SJSA1 (cell line): ENCODE measurements at regions not wholly inside any gene's neighbourhood (a gene's known extent, or its start where the extent isn't known, plus 50 kb on each side); places are given as distances from the start of the nearest gene placed in this dataset.
A peak's percentile ranks its signal among the peaks of the same experiment; 100 is the strongest.
"Not testable (repeated sequence)": the region's sequence is repeated elsewhere in the genome, so short reads cannot be mapped to it uniquely, and the experiment has no call there.

Experiments used
- DNase-seq, 2 experiments: peaks; one replicate each; pipeline ENCODE4 v3.0.0-alpha.2; 2015 to 2020; ENCODE audit warnings: low spot score in 2 of 2, low read depth in 1 of 2
- H3K27ac ChIP-seq: fragments of 250-450 bp; sonication (Bioruptor Pico); 2 replicates; pipeline ENCODE4 v1.5.1; 2020; ENCODE audit warnings: mild to moderate bottlenecking, moderate library complexity
- H3K27me3 ChIP-seq: fragments of 250-450 bp; sonication (Bioruptor Pico); replicated peaks from 2 replicates; pipeline ENCODE4 v1.5.1; 2020; ENCODE audit warnings: mild to moderate bottlenecking, moderate library complexity
- H3K36me3 ChIP-seq: fragments of 250-450 bp; sonication (Bioruptor Pico); 2 replicates; pipeline ENCODE4 v1.5.1; 2020; ENCODE audit warnings: mild to moderate bottlenecking
- H3K4me1 ChIP-seq: fragments of 250-450 bp; sonication (Bioruptor Pico); replicated peaks from 2 replicates; pipeline ENCODE4 v1.6.1; 2021; ENCODE audit warnings: mild to moderate bottlenecking
- H3K4me3 ChIP-seq: fragments of 250-450 bp; sonication (Bioruptor Pico); 2 replicates; pipeline ENCODE4 v1.5.1; 2020; ENCODE audit warnings: mild to moderate bottlenecking
- H3K9me3 ChIP-seq: fragments of 250-450 bp; sonication (Bioruptor Pico); replicated peaks from 2 replicates; pipeline ENCODE4 v1.5.1; 2020; ENCODE audit warnings: mild to moderate bottlenecking

DNA sequence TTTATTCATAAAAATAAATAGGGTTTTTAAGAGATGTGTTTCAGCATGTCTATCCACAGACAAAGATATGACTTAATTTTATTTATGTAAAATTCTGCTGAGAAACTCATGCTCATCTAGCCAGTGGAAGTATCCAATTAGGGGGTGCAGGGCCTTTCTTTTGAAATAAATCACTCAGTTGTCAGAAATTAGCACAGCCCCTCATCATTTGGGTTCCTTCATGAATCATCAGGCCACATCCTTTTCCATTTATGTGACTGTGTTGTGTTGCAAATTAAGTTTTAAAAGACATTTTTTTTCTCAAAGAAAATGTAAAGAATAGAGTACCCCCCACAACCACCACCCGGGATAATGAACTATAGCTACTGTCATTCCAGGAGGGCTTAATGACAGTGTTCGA lies 185.8 kb downstream of the NRP2 start:
- Histone ChIP-seq H3K4me1 (peaks cover 7% of the 10 kb centered on the region), H3K4me3 (no peak overlapping the region), H3K27ac (no peak overlapping the region), H3K9me3 (0 out of 2 replicates have a peak, but pooled peaks cover 3% of the 10 kb centered on the region), H3K27me3 (no peaks in the 10 kb centered on the region), H3K36me3 (no peaks in the 10 kb centered on the region)
- no peak for DNase-seq

DNA sequence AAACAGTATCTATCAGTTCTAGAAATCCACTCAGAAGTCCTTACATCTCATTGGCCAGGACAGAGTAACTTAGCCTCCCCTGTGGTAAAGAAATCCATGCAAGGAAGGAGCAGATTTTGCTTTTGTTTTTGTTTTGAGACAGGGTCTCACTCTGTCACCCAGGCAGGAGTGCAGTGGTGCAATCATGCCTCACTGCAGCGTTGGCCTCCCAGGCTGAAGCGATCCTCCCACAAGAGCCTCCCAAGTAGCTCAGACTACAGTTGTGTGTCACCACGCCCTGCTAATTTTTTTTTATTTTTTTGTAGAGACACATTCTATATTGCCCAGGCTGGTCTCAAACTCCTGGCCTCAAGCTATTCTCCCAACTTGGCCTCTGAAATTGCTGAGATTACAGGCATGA lies 185.1 kb downstream of the NRP2 start:
- Histone ChIP-seq H3K4me1 (peaks cover 7% of the 10 kb centered on the region), H3K36me3 (no peaks in the 10 kb centered on the region), H3K9me3 (0 out of 2 replicates have a peak, but pooled peaks cover 3% of the 10 kb centered on the region), H3K27me3 (no peaks in the 10 kb centered on the region), H3K27ac (no peak overlapping the region), H3K4me3 (no peak overlapping the region)
- no peak for DNase-seq

DNA sequence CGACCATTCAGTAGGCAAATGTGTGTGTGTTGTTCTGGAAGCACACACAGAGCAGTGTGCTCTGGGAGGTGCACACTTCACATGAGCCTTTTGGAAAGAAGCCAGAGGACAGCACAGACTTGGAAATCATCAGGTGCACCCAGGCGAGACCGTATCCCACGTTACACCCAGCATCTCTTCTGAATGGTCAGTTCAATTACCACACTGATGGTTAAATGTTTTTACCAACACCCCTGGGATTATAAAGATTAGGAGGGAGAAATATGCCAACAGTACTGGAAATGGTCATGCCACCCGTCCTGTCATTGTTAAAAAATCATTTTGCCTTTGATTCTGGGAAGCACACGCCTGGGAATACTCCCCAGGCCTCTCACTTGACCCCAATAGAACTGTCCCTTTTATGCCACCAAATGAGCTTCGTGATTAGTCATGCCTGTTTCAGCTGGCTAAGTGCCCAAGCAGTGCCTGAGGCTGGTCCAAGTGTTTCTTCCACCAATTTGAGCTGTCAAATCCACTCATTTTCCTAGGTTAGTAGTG lies 183.7 kb downstream of the NRP2 start:
- H3K27ac ChIP-seq = no peak overlapping the region
- H3K4me1 ChIP-seq = peaks cover 7% of the 10 kb centered on the region
- no peaks in the 10 kb centered on the region for H3K36me3 ChIP-seq
- H3K4me3 ChIP-seq = no peak overlapping the region
- DNase-seq = peak in 1 of 2 experiments; percentile 14
- H3K27me3 ChIP-seq = no peaks in the 10 kb centered on the region
- 0 out of 2 replicates have a peak, but pooled peaks cover 3% of the 10 kb centered on the region for H3K9me3 ChIP-seq

DNA sequence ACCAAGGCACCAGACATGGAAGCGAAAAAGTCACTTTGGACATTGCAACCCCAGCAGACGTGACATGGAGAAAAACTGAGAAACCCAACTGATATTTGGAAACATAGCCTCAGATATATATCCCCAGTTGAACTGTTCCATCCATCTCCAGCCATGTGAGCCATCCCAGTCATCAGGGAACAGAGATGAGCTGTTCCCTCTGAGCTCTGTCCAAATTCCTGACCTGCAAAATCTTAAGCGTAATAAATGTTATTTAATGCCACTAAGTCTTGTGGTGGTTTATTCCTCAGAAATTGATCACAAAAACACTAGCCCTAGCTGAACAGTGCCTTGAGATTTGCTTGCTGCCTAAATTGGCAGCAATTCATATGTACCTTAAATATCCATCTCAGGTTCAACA lies 182.8 kb downstream of the NRP2 start:
- DNase-seq = no peak
- peaks cover 7% of the 10 kb centered on the region for H3K4me1 ChIP-seq
- H3K27ac ChIP-seq = no peak overlapping the region
- H3K36me3 ChIP-seq = no peaks in the 10 kb centered on the region
- H3K4me3 ChIP-seq = no peak overlapping the region
- H3K27me3 ChIP-seq = no peaks in the 10 kb centered on the region
- H3K9me3 ChIP-seq = no peaks in the 10 kb centered on the region

DNA sequence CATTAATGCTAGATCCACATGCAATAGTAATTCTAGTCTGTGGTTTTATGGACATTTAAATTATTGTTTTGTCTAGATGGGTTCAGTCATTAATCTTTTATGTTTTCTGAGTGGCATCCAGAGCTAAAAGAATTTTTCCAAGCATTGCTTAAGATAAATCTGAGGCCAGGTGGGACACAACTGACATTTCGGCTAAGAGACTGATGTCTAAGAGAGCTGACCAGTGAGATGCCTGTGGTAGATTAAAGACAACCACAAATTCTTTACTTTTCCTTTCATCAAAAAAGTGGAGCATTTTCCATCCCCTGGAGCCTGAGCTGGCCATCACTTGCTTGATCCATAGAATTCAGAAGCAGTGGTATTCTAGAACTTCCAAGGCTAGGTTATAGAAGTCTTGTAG lies 182.2 kb downstream of the NRP2 start:
- Histone ChIP-seq H3K27me3 (no peaks in the 10 kb centered on the region), H3K4me1 (peaks cover 7% of the 10 kb centered on the region), H3K9me3 (no peaks in the 10 kb centered on the region), H3K4me3 (no peak overlapping the region), H3K27ac (no peak overlapping the region), H3K36me3 (no peaks in the 10 kb centered on the region)
- DNase-seq = no peak

DNA sequence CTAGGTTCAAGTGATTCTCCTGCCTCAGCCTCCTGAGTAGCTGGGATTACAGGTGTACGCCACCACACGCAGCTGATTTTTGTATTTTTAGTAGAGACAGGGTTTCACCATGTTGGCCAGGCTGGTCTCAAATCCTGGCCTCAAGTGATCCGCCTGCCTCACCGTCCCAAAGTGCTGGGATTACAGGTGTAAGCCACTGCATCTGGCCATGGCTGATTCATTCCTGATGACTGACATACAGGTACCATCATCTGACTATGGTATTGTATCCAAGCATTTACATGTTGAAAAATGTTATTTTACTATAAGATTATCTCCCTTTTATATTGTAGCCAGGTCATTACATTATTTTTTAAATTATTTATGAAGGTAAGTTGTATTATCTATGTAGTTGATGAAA lies 180.5 kb downstream of the NRP2 start:
- H3K4me1 ChIP-seq, H3K27ac ChIP-seq, H3K36me3 ChIP-seq, H3K4me3 ChIP-seq, H3K27me3 ChIP-seq, DNase-seq, H3K9me3 ChIP-seq: not testable (repeated sequence)

DNA sequence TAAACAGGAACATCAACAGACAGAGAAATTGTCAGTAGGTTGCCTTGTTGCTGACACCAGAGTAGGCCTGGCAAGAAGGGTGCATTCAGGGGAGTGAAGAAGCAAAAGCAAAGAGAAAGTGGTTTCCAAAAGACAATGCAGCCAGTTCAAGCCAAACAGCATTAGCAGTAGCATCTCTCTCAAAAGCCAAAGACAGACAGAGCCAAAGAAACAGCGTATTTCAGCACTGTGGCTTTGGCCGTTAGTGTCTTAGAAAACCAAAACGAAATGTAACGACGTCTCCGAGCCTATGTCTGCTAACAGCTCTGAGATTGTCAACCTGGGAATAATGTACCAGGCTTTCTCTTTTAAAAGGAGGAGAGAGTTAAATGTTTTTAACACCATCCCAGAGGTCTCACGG lies 178.6 kb downstream of the NRP2 start:
- no peak for DNase-seq
- H3K27ac ChIP-seq = no peak overlapping the region
- H3K4me3 ChIP-seq = no peak overlapping the region
- no peaks in the 10 kb centered on the region for H3K4me1 ChIP-seq
- H3K9me3 ChIP-seq = no peaks in the 10 kb centered on the region
- no peaks in the 10 kb centered on the region for H3K27me3 ChIP-seq
- H3K36me3 ChIP-seq = no peaks in the 10 kb centered on the region

DNA sequence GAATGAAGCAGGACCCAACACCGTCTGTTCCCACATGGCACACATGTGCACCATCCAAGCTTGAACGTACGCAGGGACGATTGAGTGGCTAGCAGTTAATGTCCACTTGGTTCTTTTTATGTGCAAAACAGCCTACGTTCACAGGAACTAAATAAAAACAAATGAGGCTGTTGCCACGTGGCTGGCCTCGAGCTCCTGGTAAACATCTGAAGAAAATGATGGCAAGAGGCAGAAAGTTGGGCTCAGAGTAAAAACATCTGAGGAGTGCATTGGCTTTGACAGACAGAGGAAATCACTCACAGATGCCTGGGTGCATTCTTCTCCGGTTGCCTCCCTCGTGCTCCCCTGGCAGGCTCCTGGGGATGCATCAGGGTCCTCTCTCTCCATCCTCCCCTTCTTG lies 177.9 kb downstream of the NRP2 start:
- Histone ChIP-seq H3K27me3 (no peaks in the 10 kb centered on the region), H3K9me3 (no peaks in the 10 kb centered on the region), H3K36me3 (no peaks in the 10 kb centered on the region), H3K4me1 (no peaks in the 10 kb centered on the region), H3K27ac (no peak overlapping the region), H3K4me3 (no peak overlapping the region)
- no peak for DNase-seq

DNA sequence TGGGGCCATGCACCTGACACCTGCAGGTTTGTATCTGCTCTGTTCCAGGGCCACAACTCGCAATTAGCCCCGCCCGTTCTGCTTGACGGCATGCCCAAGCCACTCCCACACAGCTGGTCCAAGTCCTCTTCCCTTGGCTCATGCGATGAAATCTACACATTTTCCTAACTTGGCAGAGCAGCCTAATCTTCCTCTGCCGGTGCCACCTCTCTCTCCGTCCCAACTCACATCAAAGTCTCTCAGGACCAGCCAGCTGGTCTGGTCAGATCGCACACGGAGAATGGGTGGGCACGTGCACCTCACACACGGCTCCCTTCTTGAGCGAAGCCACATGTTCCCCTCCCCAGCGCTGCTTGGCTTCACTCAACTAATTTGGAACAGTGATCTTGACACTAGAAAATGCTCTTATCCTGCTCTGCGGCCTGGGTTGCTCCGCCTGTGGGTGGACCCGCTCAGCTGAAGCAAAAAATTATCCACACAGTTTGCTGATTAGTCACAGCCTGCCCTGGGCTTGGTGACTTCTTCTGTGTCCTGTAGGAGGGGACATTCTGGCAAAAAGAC lies 176.7 kb downstream of the NRP2 start:
- no peak overlapping the region for H3K4me3 ChIP-seq
- H3K4me1 ChIP-seq = no peaks in the 10 kb centered on the region
- H3K27me3 ChIP-seq = no peaks in the 10 kb centered on the region
- no peaks in the 10 kb centered on the region for H3K9me3 ChIP-seq
- H3K36me3 ChIP-seq = no peaks in the 10 kb centered on the region
- DNase-seq = no peak
- H3K27ac ChIP-seq = no peak overlapping the region

DNA sequence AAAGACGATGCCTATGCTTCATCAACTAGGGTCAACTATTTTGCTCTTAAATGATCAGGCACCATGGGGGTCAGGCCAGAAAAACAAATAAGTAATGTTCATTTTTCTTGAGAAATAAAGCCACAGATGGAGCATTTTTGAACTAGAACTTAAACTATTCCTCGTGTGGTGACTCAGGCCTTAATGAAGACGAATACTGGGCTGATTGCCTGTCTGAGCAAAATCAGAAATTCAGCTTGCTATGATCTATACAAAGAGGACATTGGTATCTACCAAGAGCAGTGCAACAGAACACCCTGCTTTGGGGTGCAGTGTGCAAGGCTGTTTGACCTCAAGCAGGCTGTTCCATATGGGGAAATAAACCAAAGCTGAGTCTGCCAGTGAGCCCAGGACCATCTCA lies 176.0 kb downstream of the NRP2 start:
- Histone ChIP-seq H3K4me3 (no peak overlapping the region), H3K4me1 (no peaks in the 10 kb centered on the region), H3K27ac (no peak overlapping the region), H3K9me3 (no peaks in the 10 kb centered on the region), H3K27me3 (no peaks in the 10 kb centered on the region), H3K36me3 (no peaks in the 10 kb centered on the region)
- DNase-seq = no peak

DNA sequence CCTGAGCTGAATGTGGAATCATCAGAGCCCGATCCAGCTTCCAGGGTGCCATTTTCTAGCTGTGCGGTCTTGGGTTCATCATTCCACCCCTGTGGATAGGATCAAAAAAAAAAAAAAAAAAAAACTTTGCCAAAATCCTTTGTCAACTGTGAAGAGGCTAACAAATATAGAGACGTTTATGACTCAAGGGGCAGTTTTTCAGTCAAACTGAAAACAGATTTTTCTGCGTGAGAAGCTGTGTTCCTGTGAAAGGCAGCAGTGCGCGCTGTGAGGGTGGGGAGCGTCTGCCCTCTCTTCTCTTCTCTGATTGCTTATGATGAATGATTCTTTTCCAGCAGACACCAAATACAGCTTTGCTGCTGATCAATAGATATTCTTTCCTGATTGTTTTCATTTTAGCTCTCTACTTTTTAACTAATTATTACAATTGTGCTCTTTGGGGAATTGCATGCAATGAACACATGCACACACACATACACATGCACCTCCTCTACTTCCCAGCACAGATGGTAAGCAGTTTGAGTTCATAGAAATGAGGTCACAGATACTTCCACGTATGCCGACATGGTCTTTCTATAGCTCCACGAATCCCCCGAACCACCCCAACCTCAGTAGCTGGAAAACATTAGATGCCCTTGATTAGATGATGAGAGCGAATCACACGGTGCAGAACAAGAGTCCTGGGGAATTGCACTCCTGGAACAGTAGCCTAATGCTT lies 175.4 kb downstream of the NRP2 start:
- H3K9me3 ChIP-seq = no peaks in the 10 kb centered on the region
- H3K27ac ChIP-seq = no peak overlapping the region
- no peak for DNase-seq
- H3K36me3 ChIP-seq = no peaks in the 10 kb centered on the region
- H3K4me1 ChIP-seq = no peaks in the 10 kb centered on the region
- H3K4me3 ChIP-seq = no peak overlapping the region
- no peaks in the 10 kb centered on the region for H3K27me3 ChIP-seq

DNA sequence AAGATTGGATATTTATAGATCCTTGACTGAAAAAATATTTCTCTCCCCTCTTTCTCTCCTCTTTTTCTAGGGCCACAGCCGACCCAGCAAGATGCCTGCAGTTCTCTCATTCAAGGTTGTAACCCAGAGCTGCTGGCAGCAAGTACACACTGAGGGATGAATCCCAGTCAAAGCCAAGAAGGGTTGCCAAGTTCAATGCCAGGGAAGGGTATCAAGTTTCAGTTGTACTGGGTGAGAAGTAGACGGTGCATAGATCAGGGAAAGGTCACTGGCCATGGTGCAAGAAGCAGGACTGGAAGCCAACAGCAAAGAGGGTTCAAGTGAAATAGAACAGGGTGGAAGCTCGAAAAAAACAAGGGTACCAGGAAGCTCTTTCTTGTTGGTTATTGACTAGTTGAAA lies 170.2 kb downstream of the NRP2 start:
- Histone ChIP-seq H3K4me1 (no peaks in the 10 kb centered on the region; the same call in 1 of the 2 replicates), H3K27ac (no peak overlapping the region), H3K4me3 (no peak overlapping the region), H3K36me3 (no peaks in the 10 kb centered on the region), H3K27me3 (no peaks in the 10 kb centered on the region), H3K9me3 (no peaks in the 10 kb centered on the region)
- no peak for DNase-seq

DNA sequence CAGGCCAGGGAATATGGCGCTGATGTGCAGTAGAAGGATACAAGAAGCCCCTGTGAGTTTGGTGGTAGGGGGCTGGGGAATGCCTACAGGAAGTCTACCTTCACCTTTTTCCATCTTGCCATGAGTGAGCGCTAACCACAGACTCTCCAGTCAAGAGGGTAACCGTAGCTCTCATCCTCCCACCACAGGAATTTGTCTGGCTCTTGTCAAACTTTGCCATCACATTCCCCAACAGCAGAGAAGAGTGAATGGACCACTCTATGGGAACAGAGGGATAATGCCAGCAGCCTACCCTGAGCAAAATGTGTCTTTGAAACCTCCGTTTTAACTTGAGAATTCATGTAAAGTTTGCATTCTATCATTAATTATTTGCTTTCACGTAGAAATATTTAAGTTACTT lies 168.3 kb downstream of the NRP2 start:
- Histone ChIP-seq H3K27me3 (no peaks in the 10 kb centered on the region), H3K9me3 (no peaks in the 10 kb centered on the region), H3K27ac (no peak overlapping the region), H3K4me1 (no peaks in the 10 kb centered on the region; the same call in 1 of the 2 replicates), H3K4me3 (no peak overlapping the region), H3K36me3 (no peaks in the 10 kb centered on the region)
- no peak for DNase-seq

DNA sequence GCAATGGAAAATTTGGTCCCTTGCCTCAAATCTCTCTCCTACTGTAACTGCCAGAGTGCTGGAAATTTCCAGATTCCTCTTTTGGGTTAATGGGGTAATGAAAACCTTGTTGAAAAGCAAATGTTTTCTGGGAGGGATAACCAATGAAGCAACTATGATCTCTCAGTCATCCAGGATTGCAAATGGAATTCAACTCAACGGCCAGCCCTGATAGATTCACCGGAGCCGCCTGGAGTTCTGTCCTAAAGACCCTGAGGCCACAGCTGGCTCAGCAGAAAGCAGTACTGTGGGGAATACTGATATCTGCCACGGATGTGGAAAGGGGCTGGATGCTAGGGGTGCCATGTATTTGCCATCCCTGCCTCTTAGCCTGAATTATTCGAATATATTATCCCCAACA lies 167.8 kb downstream of the NRP2 start:
- Histone ChIP-seq H3K9me3 (no peaks in the 10 kb centered on the region), H3K36me3 (no peaks in the 10 kb centered on the region), H3K4me3 (no peak overlapping the region), H3K27me3 (no peaks in the 10 kb centered on the region), H3K27ac (no peak overlapping the region), H3K4me1 (no peaks in the 10 kb centered on the region; the same call in 1 of the 2 replicates)
- DNase-seq = no peak
